HPDE6-E6E7 (cell line): ENCODE measurements at regions not wholly inside any gene's neighbourhood (a gene's known extent, or its start where the extent isn't known, plus 50 kb on each side); places are given as distances from the start of the nearest gene placed in this dataset.

Experiments
- DNase-seq: peaks from one replicate; pipeline ENCODE4 v3.0.0; 2011; ENCODE audit warnings: missing footprints; ENCODE audit errors: extremely low spot score

- DNase-seq, result peak; percentile 15
These were observed 145.7 kb upstream of the GLI2 start for GRCh38 chr2:120589771-120590608.

- no peak for DNase-seq
These were observed 144.8 kb upstream of the GLI2 start for GRCh38 chr2:120590841-120591240.

GRCh38 chr2:120591572-120591971, 144.1 kb upstream of the GLI2 start:
- DNase-seq, result no peak

DNA sequence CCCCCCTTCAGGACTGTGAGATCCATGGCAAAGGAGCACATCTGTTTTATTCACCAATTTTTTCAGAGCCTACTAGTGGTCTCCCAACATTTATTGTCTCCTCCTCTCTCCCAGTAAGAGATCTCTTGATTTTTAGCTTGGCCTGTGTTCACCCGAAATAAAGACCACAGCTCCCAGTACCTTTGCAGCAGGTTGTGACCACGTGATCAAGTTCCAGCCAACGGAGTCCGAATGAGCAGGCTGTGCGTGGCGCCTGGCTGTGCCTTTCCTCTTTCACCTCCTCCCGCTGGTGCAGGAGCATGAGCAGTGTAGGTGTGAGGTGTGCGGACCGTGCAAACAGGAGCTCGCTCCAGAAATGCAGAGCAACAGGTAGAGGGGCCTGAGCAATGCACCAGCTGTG, 143.6 kb upstream of the GLI2 start:
- DNase-seq, result no peak

- DNase-seq, result no peak
These were observed 141.6 kb upstream of the GLI2 start for GRCh38 chr2:120593921-120594686.

- peak; percentile 73 for DNase-seq
These were observed 140.6 kb upstream of the GLI2 start for GRCh38 chr2:120594856-120595685.

GRCh38 chr2:120595739-120596138, 139.9 kb upstream of the GLI2 start:
- DNase-seq, result no peak

- no peak for DNase-seq
These were observed 139.4 kb upstream of the GLI2 start for GRCh38 chr2:120596191-120596811.

DNA sequence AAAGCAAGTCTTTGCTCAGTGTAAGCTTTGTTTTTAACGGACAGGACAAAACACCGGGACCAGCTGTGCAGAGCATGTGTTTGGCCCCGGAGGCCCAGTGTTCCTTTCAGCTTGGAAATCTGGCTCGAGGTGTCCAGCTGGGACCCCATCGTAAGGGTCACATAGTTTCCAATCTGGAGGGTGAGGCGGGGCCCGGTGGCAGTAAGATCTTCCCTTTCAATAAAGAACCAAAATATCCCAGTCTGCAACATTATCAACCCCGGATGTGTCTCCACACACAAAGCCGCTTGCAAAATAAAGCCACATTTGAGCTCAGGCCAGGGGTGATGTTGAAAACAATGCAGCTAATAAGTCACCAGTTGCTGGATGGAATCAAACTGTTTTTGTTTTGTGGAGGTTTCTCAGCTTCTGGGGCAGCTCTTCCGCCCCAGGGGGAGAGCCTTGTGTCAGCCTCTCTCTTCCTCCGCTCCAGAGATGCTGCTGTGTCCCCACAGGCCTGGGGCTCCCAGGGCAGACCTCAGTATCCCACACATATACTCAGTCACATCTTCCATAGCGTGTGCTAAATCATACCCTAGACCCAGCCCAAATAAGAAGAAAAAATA, 138.6 kb upstream of the GLI2 start:
- DNase-seq, result no peak

DNA sequence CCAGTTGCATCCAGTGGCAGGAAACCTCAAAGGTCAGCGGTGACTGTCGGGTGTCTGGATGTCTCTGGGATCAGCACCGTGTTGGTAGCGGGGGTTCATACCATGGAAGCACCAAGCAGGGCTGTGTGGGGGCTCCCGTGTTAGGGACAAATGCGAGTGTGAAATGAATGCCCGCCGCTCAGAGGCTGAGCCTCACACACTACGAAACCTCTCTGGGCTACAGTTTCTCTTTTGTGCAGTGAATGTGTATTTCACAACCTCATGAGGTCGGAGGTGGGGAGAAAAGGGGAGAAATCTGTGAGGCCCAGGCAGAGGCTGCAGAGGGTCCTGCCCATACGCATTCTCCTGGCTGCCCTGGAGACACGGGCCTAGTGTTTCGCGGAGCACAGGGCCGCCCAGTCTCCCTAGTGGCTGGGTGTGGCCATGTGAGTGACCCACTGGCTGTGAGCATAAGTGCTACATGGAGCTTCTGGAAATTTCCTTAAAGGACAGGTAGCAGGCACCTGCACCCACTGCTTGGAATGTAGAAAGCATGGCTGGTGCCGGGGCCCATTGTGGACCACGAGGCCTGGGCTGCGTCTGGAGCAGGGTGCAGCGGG, 138.0 kb upstream of the GLI2 start:
- DNase-seq, result no peak

- no peak for DNase-seq
These were observed 137.3 kb upstream of the GLI2 start for GRCh38 chr2:120598416-120598815.

- DNase-seq, result no peak
These were observed 136.6 kb upstream of the GLI2 start for GRCh38 chr2:120599072-120599471.

- DNase-seq, result no peak
These were observed 136.0 kb upstream of the GLI2 start for GRCh38 chr2:120599656-120600055.

- DNase-seq, result no peak
These were observed 135.3 kb upstream of the GLI2 start for GRCh38 chr2:120600335-120600734.

- DNase-seq, result no peak
These were observed 134.9 kb upstream of the GLI2 start for GRCh38 chr2:120600786-120601185.

- no peak for DNase-seq
These were observed 134.1 kb upstream of the GLI2 start for GRCh38 chr2:120601566-120601965.

DNA sequence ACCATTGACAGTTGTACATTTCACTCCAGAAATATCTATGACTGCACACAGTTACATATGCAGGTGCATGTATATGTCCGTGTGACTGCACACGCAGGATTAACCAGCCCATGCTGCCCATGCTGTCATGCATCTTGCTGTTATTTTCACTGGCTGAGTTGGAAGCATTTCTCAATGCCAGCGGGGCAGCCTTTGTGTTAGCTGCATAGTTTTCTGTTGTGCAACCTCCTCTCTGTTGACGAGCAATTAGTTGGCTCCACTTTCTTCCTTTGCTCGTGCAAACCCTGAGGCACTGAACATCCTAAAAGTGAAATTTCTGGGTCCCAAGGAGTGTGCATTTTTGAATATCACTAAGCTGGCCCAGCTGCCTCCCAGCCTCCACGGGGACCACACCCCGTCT, 133.4 kb upstream of the GLI2 start:
- no peak for DNase-seq

DNA sequence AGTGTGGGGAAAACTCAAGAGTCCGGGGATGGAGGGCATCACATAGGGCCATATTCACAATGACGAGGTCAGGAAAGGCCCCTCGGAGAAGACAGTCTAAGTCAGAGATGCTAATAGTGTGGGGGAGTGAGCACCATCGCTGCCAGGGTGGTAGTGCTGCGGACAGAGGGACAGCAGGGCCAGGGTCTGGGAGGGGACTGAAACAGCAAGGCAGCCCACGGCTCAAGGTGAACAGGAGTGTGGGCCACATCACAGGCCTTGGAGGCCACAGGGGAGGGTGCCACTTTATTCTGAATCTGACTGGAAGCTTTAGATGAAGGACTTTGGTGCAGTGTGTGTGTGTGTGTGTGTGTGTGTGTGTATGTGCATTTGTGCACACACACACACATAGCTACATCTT, 130.9 kb upstream of the GLI2 start:
- no peak for DNase-seq

DNA sequence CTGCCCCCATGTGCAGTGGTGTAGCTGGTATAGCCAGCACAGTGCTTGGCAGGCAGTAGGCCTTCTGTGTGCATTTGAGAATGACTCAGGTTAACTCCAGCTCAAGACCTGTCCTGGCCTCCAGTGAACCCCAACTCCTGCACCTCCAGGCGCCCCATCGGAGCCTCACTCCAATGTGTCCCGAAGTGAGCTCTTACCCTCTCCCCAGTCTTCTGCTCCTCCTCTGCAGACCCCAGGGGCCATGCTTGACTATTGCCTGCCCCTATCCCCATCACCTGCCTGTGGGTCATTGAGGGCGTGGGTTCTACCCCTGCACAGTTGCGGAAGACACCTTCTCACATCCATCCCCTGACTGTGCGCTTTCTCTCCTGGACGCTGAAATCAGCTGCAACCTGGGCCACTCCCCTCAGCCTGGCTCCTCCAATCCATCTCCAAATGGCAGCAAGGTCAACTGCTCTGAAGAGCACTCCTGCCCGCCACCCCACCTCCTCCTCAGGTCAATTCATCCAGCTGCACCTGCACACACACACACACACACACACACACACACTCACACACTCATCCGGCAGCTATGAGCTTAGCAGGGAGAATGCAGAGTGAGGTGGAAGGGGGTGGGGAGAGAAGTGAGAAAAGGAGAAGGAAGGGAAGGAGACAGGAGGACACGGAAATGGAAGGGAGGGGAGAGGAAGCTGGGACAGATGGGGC, 130.3 kb upstream of the GLI2 start:
- no peak for DNase-seq

DNA sequence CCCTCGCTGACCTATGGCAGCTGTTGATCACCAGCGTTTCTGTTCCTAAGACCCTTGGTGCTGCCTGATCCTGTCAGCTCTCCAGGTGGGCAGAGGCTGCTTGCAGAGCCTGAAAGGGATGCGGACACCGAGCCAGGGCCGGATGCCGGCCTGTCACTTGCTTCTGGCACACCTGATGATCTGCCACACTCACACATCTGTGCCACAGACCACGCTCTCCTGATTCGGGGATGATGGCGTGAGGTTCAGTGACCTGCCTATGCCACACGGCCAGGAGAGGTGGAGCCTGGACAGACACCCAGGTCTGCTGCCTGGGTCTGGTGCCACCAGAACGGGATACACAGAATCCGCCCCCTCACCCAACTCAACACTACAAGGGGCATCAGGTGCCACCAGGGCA, 129.4 kb upstream of the GLI2 start:
- DNase-seq, result no peak
